ENCODE measurements at regions not wholly inside any gene's neighbourhood (a gene's known extent, or its start where the extent isn't known, plus 50 kb on each side); places are given as distances from the start of the nearest gene placed in this dataset.

DNA sequence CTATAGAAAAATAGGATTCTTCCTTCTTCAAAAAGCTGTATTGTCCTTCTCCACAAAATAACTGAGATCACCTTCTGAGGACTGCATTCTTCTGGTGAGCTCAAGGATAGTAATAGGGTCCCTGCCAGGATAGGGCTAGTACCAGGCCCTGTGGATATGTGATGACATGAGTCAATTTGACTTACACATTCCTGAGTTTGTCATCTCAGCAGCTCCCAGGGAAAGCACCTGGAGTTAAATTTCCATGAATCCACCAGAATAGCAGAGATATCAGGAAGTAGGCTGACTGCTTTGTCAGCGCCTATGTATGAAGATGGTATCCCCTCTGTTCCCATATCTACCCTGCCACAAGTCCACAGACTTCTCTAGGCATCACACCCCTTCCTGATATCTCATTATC is 225.8 kb downstream of the PMP22 start:
- TF ChIP-seq, protein P1, sequence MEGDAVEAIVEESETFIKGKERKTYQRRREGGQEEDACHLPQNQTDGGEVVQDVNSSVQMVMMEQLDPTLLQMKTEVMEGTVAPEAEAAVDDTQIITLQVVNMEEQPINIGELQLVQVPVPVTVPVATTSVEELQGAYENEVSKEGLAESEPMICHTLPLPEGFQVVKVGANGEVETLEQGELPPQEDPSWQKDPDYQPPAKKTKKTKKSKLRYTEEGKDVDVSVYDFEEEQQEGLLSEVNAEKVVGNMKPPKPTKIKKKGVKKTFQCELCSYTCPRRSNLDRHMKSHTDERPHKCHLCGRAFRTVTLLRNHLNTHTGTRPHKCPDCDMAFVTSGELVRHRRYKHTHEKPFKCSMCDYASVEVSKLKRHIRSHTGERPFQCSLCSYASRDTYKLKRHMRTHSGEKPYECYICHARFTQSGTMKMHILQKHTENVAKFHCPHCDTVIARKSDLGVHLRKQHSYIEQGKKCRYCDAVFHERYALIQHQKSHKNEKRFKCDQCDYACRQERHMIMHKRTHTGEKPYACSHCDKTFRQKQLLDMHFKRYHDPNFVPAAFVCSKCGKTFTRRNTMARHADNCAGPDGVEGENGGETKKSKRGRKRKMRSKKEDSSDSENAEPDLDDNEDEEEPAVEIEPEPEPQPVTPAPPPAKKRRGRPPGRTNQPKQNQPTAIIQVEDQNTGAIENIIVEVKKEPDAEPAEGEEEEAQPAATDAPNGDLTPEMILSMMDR (IDR thresholded peaks at IDR 0.05): no peak
- TF ChIP-seq POLR2A (IDR thresholded peaks at IDR 0.05): no peak
